Peyer's patch (tissue), 4 donors: ENCODE measurements at regions not wholly inside any gene's neighbourhood (a gene's known extent, or its start where the extent isn't known, plus 50 kb on each side); places are given as distances from the start of the nearest gene placed in this dataset.

Source experiments
- DNase-seq, 3 donors: peaks; one replicate each; pipeline ENCODE4 v3.0.0-alpha.2; 2017 to 2019
- H3K27ac ChIP-seq, 4 donors: fragments of 200-600 bp; sonication (generic); one replicate each; pipeline ENCODE4 v1.5.1; 2016 to 2019
- H3K27me3 ChIP-seq, 2 donors: fragments of 200-600 bp; sonication (generic); one replicate each; pipeline ENCODE4 v1.5.1; 2019
- H3K36me3 ChIP-seq, 3 donors: fragments of 200-600 bp; sonication (generic); one replicate each; pipeline ENCODE4 v1.5.1; 2016 to 2019
- H3K4me1 ChIP-seq, 4 donors: fragments of 200-600 bp; sonication (generic); one replicate each; pipeline ENCODE4 v1.5.1; 2016 to 2019
- H3K4me3 ChIP-seq, 4 donors: fragments of 200-600 bp; sonication (generic); 1 replicate in 3 of 4; 2 replicates in 1 of 4; pipeline ENCODE4 v1.5.1; 2016 to 2019; ENCODE audit warnings: mild to moderate bottlenecking in 1 of 4
- H3K9me3 ChIP-seq, 4 donors: fragments of 200-600 bp; sonication (generic); one replicate each; pipeline ENCODE4 v1.5.1; 2016 to 2019; ENCODE audit warnings: mild to moderate bottlenecking in 1 of 4
- POLR2A ChIP-seq, 2 donors: fragments of 450-650 bp; IDR thresholded peaks; one replicate each; pipeline ENCODE4 v1.5.1; 2017; ENCODE audit warnings: antibody characterized with exemption in 2 of 2, mild to moderate bottlenecking in 2 of 2, moderate library complexity in 2 of 2
- TF ChIP-seq, protein P1 (sequence below), 6 experiments: fragments of 450-650 bp in 4 of 6; fragments of 200-600 bp in 2 of 6; sonication (generic) in 1 of 6; IDR thresholded peaks; one replicate each; pipeline ENCODE4 v1.5.1; 2017 to 2019; ENCODE audit warnings: antibody characterized with exemption in 6 of 6, mild to moderate bottlenecking in 3 of 6, moderate library complexity in 1 of 6

DNA sequence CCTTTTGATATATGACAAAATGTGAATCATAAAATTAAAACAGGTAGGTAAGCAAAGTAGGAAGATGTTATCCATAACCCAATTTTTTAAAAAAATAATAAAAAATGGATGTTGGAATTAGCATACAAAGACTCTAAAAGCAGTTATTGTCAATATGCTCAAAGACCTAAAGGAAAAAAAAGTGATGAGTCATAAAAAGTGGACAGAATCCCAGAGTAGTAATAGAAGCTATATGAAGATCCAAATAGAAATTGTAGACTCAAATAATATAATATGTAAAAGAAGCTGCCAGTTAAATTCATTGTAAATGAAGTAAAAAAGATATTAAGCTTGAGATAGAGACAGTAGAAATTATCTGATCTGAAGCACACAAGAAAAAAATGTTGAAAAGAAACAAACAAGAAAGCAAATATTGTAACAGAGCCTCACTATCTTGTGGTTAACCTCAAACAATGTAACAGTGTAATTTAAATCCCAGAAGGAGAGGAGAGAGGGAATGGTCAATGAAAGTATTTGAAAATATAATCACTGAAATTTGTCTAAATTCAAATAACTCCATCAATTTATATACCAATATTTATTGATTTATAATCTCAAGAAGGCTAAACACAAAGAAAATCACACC is 773.4 kb upstream of the RAG2 start:
- TF ChIP-seq POLR2A (IDR thresholded peaks at IDR 0.05), result no peak
- TF ChIP-seq, protein P1, sequence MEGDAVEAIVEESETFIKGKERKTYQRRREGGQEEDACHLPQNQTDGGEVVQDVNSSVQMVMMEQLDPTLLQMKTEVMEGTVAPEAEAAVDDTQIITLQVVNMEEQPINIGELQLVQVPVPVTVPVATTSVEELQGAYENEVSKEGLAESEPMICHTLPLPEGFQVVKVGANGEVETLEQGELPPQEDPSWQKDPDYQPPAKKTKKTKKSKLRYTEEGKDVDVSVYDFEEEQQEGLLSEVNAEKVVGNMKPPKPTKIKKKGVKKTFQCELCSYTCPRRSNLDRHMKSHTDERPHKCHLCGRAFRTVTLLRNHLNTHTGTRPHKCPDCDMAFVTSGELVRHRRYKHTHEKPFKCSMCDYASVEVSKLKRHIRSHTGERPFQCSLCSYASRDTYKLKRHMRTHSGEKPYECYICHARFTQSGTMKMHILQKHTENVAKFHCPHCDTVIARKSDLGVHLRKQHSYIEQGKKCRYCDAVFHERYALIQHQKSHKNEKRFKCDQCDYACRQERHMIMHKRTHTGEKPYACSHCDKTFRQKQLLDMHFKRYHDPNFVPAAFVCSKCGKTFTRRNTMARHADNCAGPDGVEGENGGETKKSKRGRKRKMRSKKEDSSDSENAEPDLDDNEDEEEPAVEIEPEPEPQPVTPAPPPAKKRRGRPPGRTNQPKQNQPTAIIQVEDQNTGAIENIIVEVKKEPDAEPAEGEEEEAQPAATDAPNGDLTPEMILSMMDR (IDR thresholded peaks at IDR 0.05), result no peak
- no peak overlapping the region for H3K27ac ChIP-seq
- no peaks in the 10 kb centered on the region for H3K4me1 ChIP-seq
- DNase-seq, result no peak
- H3K27me3 ChIP-seq, result no peaks in the 10 kb centered on the region
- H3K4me3 ChIP-seq, result no peak overlapping the region
- no peaks in the 10 kb centered on the region for H3K36me3 ChIP-seq
- H3K9me3 ChIP-seq, result no peaks in the 10 kb centered on the region

DNA sequence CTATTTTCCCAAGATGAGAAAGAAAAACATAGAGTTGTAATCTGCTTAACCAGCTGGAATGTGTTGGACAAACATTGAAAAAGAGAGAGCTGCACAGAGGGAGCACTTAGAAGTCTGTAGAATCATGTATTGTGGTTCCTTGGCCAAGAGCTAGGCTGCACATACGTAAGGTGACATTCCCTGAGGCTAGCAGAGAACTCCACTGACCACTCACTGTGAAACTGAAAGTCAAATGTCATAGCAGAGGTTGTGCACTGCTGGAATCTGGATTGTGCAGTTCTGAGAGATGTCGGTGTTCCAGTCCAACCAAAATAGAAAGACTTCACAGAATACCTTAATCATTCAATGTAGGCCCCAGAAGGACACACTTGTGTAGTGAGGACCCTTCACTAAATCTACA is 772.8 kb upstream of the RAG2 start:
- no peak for TF ChIP-seq POLR2A (IDR thresholded peaks at IDR 0.05)
- TF ChIP-seq, protein P1 (IDR thresholded peaks at IDR 0.05), result no peak
- Histone ChIP-seq H3K27me3 (no peaks in the 10 kb centered on the region), H3K4me3 (no peak overlapping the region)

DNA sequence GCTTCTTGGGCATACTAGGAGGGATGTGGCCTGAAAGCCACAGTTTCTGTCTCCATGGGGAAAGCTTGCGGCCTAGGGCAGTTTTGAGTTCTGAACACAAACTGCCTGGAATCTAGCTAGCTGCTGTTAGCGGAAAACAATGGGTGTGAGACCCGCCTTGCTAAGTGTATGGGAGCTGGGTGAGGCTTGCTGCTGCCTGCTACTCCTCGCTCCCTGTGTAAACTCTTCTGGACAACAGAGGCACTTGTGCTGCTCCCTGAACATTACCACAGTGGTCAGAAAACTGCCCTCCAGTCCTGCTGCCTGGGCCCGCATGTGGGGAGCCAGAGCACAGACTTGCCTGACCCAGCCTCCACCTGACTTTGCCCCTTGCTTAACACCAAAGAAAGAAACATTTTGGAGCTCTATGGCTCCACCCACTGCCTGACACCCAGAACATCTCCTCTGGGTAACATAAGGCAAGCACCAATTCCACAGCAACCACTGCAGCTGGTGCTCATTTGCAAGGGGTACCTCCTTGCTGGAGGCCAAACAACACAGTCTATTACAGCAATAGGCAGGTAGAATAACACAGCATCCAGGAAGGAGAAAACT is 766.3 kb upstream of the RAG2 start:
- no peaks in the 10 kb centered on the region for H3K4me1 ChIP-seq
- no peak for DNase-seq
- no peaks in the 10 kb centered on the region for H3K36me3 ChIP-seq
- TF ChIP-seq, protein P1 (IDR thresholded peaks at IDR 0.05), result no peak
- TF ChIP-seq POLR2A (IDR thresholded peaks at IDR 0.05), result no peak
- H3K27me3 ChIP-seq, result no peaks in the 10 kb centered on the region
- H3K27ac ChIP-seq, result no peak overlapping the region
- H3K4me3 ChIP-seq, result no peak overlapping the region
- no peaks in the 10 kb centered on the region for H3K9me3 ChIP-seq

More for the DNA sequence above, 772.8 kb upstream of the RAG2 start:
- Histone ChIP-seq H3K27ac (no peak overlapping the region), H3K9me3 (no peaks in the 10 kb centered on the region), H3K4me1 (no peaks in the 10 kb centered on the region), H3K36me3 (no peaks in the 10 kb centered on the region)
- DNase-seq, result no peak

DNA sequence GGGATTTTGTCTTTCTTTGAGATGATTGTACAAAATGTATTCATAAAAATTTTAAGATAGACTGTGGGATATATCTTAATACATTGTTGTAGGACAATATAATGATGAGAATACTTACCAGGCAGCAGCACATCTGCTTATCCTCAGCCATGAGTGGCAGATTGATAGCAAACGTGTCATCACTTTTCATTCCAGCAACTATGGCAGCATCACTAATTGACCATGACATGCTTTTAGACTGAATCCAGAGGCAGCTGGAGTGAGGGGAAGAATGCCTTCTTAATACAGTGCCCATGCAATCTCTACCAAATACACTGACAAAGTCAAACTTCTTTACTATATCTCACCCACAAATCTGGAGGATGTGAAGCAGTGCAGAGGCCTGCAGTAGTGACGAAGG is 755.2 kb upstream of the RAG2 start:
- Histone ChIP-seq H3K36me3 (no peaks in the 10 kb centered on the region), H3K9me3 (no peaks in the 10 kb centered on the region), H3K4me1 (no peaks in the 10 kb centered on the region), H3K27me3 (no peaks in the 10 kb centered on the region), H3K4me3 (no peak overlapping the region), H3K27ac (no peak overlapping the region)
- TF ChIP-seq, protein P1 (IDR thresholded peaks at IDR 0.05), result no peak
- TF ChIP-seq POLR2A (IDR thresholded peaks at IDR 0.05), result no peak
- DNase-seq, result no peak

DNA sequence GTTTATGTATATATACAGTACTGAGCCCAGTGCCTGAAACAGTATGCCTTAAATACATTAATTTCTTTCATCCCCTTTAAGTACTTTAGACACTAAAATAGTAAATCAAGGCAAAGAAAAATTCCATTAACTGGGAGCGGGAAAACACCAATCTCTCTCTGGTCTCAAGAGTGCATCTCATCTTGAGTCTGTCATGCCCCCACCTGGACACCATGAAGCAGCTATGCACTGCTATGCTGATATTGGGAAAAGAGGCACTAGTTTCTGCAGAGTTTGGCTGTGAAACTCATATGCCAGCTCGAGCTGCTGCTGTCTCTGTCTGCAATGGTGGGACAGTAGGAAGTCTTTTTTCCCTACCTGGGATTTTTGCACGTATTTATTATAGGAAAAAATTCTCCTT is 754.4 kb upstream of the RAG2 start:
- no peaks in the 10 kb centered on the region for H3K9me3 ChIP-seq
- DNase-seq, result no peak
- no peak for TF ChIP-seq POLR2A (IDR thresholded peaks at IDR 0.05)
- TF ChIP-seq, protein P1 (IDR thresholded peaks at IDR 0.05), result no peak
- H3K4me3 ChIP-seq, result no peak overlapping the region
- H3K4me1 ChIP-seq, result no peaks in the 10 kb centered on the region
- no peaks in the 10 kb centered on the region for H3K27me3 ChIP-seq
- no peaks in the 10 kb centered on the region for H3K36me3 ChIP-seq
- H3K27ac ChIP-seq, result no peak overlapping the region
